Heart right ventricle (tissue), 16 donors: ENCODE measurements at regions not wholly inside any gene's neighbourhood (a gene's known extent, or its start where the extent isn't known, plus 50 kb on each side); places are given as distances from the start of the nearest gene placed in this dataset.

ENCODE experiments used
- ATAC-seq, 8 donors: fragments of 200-7000 bp; cut with Tn5 transposase; one replicate each; pipeline ENCODE4 v1.9.1; 2020; ENCODE audit warnings: mild to moderate bottlenecking in 8 of 8, moderate library complexity in 8 of 8, moderate number of reproducible peaks in 1 of 8
- DNase-seq, 2 donors: peaks; one replicate each; pipeline ENCODE4 v3.0.0-alpha.2; 2020
- H3K27ac ChIP-seq, 10 donors: fragments of 200-600 bp; sonication (generic) in 2 of 10; one replicate each; pipeline versions ENCODE4 v1.5.0 to v1.8.0; 2020 to 2022; ENCODE audit warnings: mild to moderate bottlenecking in 3 of 10
- H3K27me3 ChIP-seq, 7 donors: fragments of 200-600 bp; one replicate each; pipeline ENCODE4 v1.8.0; 2021 to 2022; ENCODE audit warnings: mild to moderate bottlenecking in 2 of 7
- H3K36me3 ChIP-seq, 9 donors: fragments of 200-600 bp; sonication (generic) in 1 of 9; one replicate each; pipeline versions ENCODE4 v1.5.0 to v1.8.0; 2020 to 2022; ENCODE audit warnings: mild to moderate bottlenecking in 2 of 9
- H3K4me1 ChIP-seq, 9 donors: fragments of 200-600 bp; sonication (generic) in 1 of 9; one replicate each; pipeline versions ENCODE4 v1.5.0 to v1.8.0; 2020 to 2022; ENCODE audit warnings: mild to moderate bottlenecking in 4 of 9
- H3K4me3 ChIP-seq, 10 donors: fragments of 200-600 bp; sonication (generic) in 2 of 10; one replicate each; pipeline versions ENCODE4 v1.5.0 to v1.8.0; 2020 to 2022; ENCODE audit warnings: mild to moderate bottlenecking in 7 of 10, moderate library complexity in 2 of 10
- H3K9me3 ChIP-seq, 11 donors: fragments of 200-600 bp in 10 of 11; sonication (generic) in 2 of 11; one replicate each; pipeline versions ENCODE4 v1.5.0 to v1.8.0; 2013 to 2022; ENCODE audit warnings: mild to moderate bottlenecking in 2 of 11, control low read depth in 1 of 11, moderate library complexity in 1 of 11
- CTCF ChIP-seq, 9 donors: fragments of 200-600 bp; sonication (generic) in 2 of 9; IDR thresholded peaks; one replicate each; pipeline versions ENCODE4 v1.5.0 to v1.8.0; 2021 to 2022; ENCODE audit warnings: antibody characterized with exemption in 9 of 9, mild to moderate bottlenecking in 5 of 9, moderate library complexity in 1 of 9
- WGBS, 2 donors: extraction: QIAGEN DNeasy Blood & Tissue Kit; methylation state at CpG; one replicate each; pipeline ENCODE4 v1.1.7; 2013; ENCODE audit warnings: inconsistent platforms in 1 of 2; 5-methylcytosine and 5-hydroxymethylcytosine counted together
- intact Hi-C, 10 donors: fragments of 100-400 bp; cut with DNase I; formaldehyde crosslinking; loops; one replicate each; pipeline versions ENCODE4 v1.11.1 to v1.14.2; 2022
- donor health status: Arrhythmogenic right ventricular cardiomyopathy.
- donor health status: ischemic (EF 13 %, LVEDD 7.1; RV severe dilation, severe dysfunction).
- donor health status: healthy with polysubstance abuse.
- donor health status: DM: no; HTN: yes; CAD: no.
- donor health status: DM: no; HTN: no; CAD: no.
- donor health status: ischemic (EF 25% LVEDD 6.9; RV normal size, moderate dysfunction).
- donor health status: ischemic (EF 25% LVEDD 5.7; RV mildly dilated, moderate dysfunction).
- donor health status: healthy.
- donor health status: DM: yes; HTN: yes; CAD: no.
- donor health status: Ischemic cardiomyopathy.
- donor health status: ischemic (EF 35%, LVEDD 5.7; RV mildly dilated, moderate dysfunction).
- donor health status: nonischemic (EF 11% LVEDD 7.7; RV severe dilation, severe dysfunction).
- donor health status: DM: yes; HTN: yes; CAD: no.
- donor health status: PGD.
- donor health status: ischemic (EF 29% LVEDD 5.4; RV normal size, mild dysfunction).
- donor health status: nonischemic (EF 23%, LVEDD 6.1; RV moderate dilation, normal function).

GRCh38 chr14:81679226-81679625, 145.6 kb upstream of the SEL1L start:
- H3K27me3 ChIP-seq: peaks cover 0 to 6% (median 0%) of the 10 kb centered on the region in 7 donors
- intact Hi-C loops: no loop called here
- no peak overlapping the region for H3K27ac ChIP-seq
- no peaks in the 10 kb centered on the region for H3K36me3 ChIP-seq
- no peak for DNase-seq
- H3K4me1 ChIP-seq: peaks cover 0 to 5% (median 0%) of the 10 kb centered on the region in 9 donors
- H3K4me3 ChIP-seq: no peak overlapping the region
- no peak for ATAC-seq
- WGBS, 2 donors: 95 to 99% methylated on average over 17 to 20 of the region's 20 CpGs
- no peaks in the 10 kb centered on the region for H3K9me3 ChIP-seq
- TF ChIP-seq CTCF (IDR thresholded peaks at IDR 0.05): no peak

- DNase-seq: no peak
- ATAC-seq: no peak
- intact Hi-C loops: no loop called here
- no peak overlapping the region for H3K4me3 ChIP-seq
- TF ChIP-seq CTCF (IDR thresholded peaks at IDR 0.05): no peak
- 44 to 51% methylated on average over 3 of the region's 3 CpGs for WGBS, 2 donors
- no peaks in the 10 kb centered on the region for H3K36me3 ChIP-seq
- H3K9me3 ChIP-seq: no peaks in the 10 kb centered on the region
- no peaks in the 10 kb centered on the region for H3K4me1 ChIP-seq
- H3K27ac ChIP-seq: no peak overlapping the region
- peaks cover 0 to 6% (median 0%) of the 10 kb centered on the region in 7 donors for H3K27me3 ChIP-seq
These were observed 147.9 kb upstream of the SEL1L start for GRCh38 chr14:81681541-81681940.

- TF ChIP-seq CTCF (IDR thresholded peaks at IDR 0.05): no peak
- 49 to 66% methylated on average over 1 of the region's 1 CpG for WGBS, 2 donors
- no peaks in the 10 kb centered on the region for H3K9me3 ChIP-seq
- H3K4me1 ChIP-seq: peaks cover 0 to 4% (median 0%) of the 10 kb centered on the region in 9 donors
- no peak overlapping the region for H3K4me3 ChIP-seq
- peaks cover 0 to 6% (median 0%) of the 10 kb centered on the region in 7 donors for H3K27me3 ChIP-seq
- no peak for DNase-seq
- intact Hi-C loops: no loop called here
- H3K27ac ChIP-seq: no peak overlapping the region
- H3K36me3 ChIP-seq: no peaks in the 10 kb centered on the region
- ATAC-seq: no peak
These were observed 148.5 kb upstream of the SEL1L start for GRCh38 chr14:81682134-81682533.

- no peaks in the 10 kb centered on the region for H3K9me3 ChIP-seq
- peaks cover 0 to 4% (median 0%) of the 10 kb centered on the region in 9 donors for H3K4me1 ChIP-seq
- H3K27me3 ChIP-seq: peaks cover 0 to 6% (median 0%) of the 10 kb centered on the region in 7 donors
- no peak overlapping the region for H3K4me3 ChIP-seq
- intact Hi-C loops: no loop called here
- no peak for DNase-seq
- TF ChIP-seq CTCF (IDR thresholded peaks at IDR 0.05): no peak
- ATAC-seq: no peak
- no peak overlapping the region for H3K27ac ChIP-seq
- WGBS, 2 donors: 58 to 77% methylated on average over 2 of the region's 2 CpGs
- H3K36me3 ChIP-seq: no peaks in the 10 kb centered on the region
These were observed 149.0 kb upstream of the SEL1L start for GRCh38 chr14:81682701-81683100.
